ENCODE measurements at regions not wholly inside any gene's neighbourhood (a gene's known extent, or its start where the extent isn't known, plus 50 kb on each side); places are given as distances from the start of the nearest gene placed in this dataset.

- TF ChIP-seq YY1 (IDR thresholded peaks at IDR 0.05; ENCODE audit: extremely low read depth, insufficient replicate concordance, low read depth, low read length) (no peak), CEBPB (IDR thresholded peaks at IDR 0.05; ENCODE audit: low read depth) (no peak), TCF7L2 (IDR thresholded peaks at IDR 0.05; ENCODE audit: borderline replicate concordance, extremely low read depth, insufficient read depth, insufficient read length) (no peak), ZFX (IDR thresholded peaks at IDR 0.05) (no peak), MAX (IDR thresholded peaks at IDR 0.05) (no peak), CBX3 (IDR thresholded peaks at IDR 0.05; ENCODE audit: low read depth) (no peak)
These were observed 578.6 kb upstream of the CA10 start (continued) for GRCh38 chr17:52737071-52737470.

- Histone ChIP-seq H3K79me2 (ENCODE audit: insufficient read depth, low read length) (no peaks in the 10 kb centered on the region), H2AFZ (ENCODE audit: low read depth, low read length, poor library complexity, severe bottlenecking) (no peak overlapping the region), H3K4me2 (ENCODE audit: low read length) (no peak overlapping the region), H3K9me3 (ENCODE audit: control insufficient read depth in 1 of 2, insufficient read depth in 1 of 2, low read depth in 1 of 2, low read length in 2 of 2) (peaks cover 40 to 41% of the 10 kb centered on the region in 2 experiments; a peak in 3 of 4 replicates), H4K20me1 (ENCODE audit: insufficient read depth) (no peaks in the 10 kb centered on the region), H3K27me3 (ENCODE audit: insufficient read depth, low read length) (no peaks in the 10 kb centered on the region), H3K9ac (ENCODE audit: low read length) (no peak overlapping the region), H3K27ac (ENCODE audit: low read depth, low read length) (no peak overlapping the region), H3K9me2 (ENCODE audit: insufficient read depth) (no peaks in the 10 kb centered on the region), H3K4me3 (replicated peaks in 1 of 2; ENCODE audit: low read depth in 1 of 2, low read length in 2 of 2) (no peak overlapping the region), H3K4me1 (ENCODE audit: control insufficient read depth in 1 of 2, insufficient read depth in 2 of 2, low read length in 2 of 2) (no peaks in the 10 kb centered on the region; a peak in 1 of 4 replicates), H3K36me3 (ENCODE audit: control insufficient read depth in 1 of 2, insufficient read depth in 2 of 2, low read length in 2 of 2) (no peaks in the 10 kb centered on the region)
- ChIA-PET RAD21 (ENCODE audit: low non-redundant PET in 1 of 2, low total read pairs in 2 of 2, uncharacterized antibody in 2 of 2, unreplicated experiment in 2 of 2) (no interaction called here), CTCF (no interaction called here), POLR2A (no interaction called here)
- DNase-seq (ENCODE audit: low read depth, low spot score), result no peak
- no peak for ATAC-seq
- intact Hi-C loops (cut with micrococcal nuclease), result no loop called here
- BruUV-seq (replicated peaks), result no TSS peak
- TF ChIP-seq ELF1 (IDR thresholded peaks at IDR 0.05; ENCODE audit: borderline replicate concordance, low read depth), result no peak
- TF ChIP-seq TCF7L2 (IDR thresholded peaks at IDR 0.05; ENCODE audit: borderline replicate concordance, extremely low read depth, insufficient read depth, insufficient read length), result no peak
- TF ChIP-seq ZFX (IDR thresholded peaks at IDR 0.05), result no peak
- no peak for TF ChIP-seq FOSL1 (IDR thresholded peaks at IDR 0.05; ENCODE audit: low read depth)
These were observed 574.3 kb upstream of the CA10 start for GRCh38 chr17:52732841-52733240.

GRCh38 chr17:52724578-52724977 is 566.1 kb upstream of the CA10 start:
- Histone ChIP-seq H3K9ac (ENCODE audit: low read length) (no peak overlapping the region), H3K4me2 (ENCODE audit: low read length) (no peak overlapping the region), H2AFZ (ENCODE audit: low read depth, low read length, poor library complexity, severe bottlenecking) (no peak overlapping the region), H3K9me3 (ENCODE audit: control insufficient read depth in 1 of 2, insufficient read depth in 1 of 2, low read depth in 1 of 2, low read length in 2 of 2) (peaks cover 40 to 65% of the 10 kb centered on the region in 2 experiments; a peak in 2 of 4 replicates), H4K20me1 (ENCODE audit: insufficient read depth) (no peaks in the 10 kb centered on the region), H3K27me3 (ENCODE audit: insufficient read depth, low read length) (no peaks in the 10 kb centered on the region), H3K4me1 (ENCODE audit: control insufficient read depth in 1 of 2, insufficient read depth in 2 of 2, low read length in 2 of 2) (no peaks in the 10 kb centered on the region), H3K9me2 (ENCODE audit: insufficient read depth) (no peaks in the 10 kb centered on the region), H3K27ac (ENCODE audit: low read depth, low read length) (no peak overlapping the region), H3K79me2 (ENCODE audit: insufficient read depth, low read length) (no peaks in the 10 kb centered on the region), H3K4me3 (replicated peaks in 1 of 2; ENCODE audit: low read depth in 1 of 2, low read length in 2 of 2) (no peak overlapping the region), H3K36me3 (ENCODE audit: control insufficient read depth in 1 of 2, insufficient read depth in 2 of 2, low read length in 2 of 2) (no peaks in the 10 kb centered on the region)
- ChIA-PET RAD21 (ENCODE audit: low non-redundant PET in 1 of 2, low total read pairs in 2 of 2, uncharacterized antibody in 2 of 2, unreplicated experiment in 2 of 2) (no interaction called here), POLR2A (no interaction called here), CTCF (no interaction called here)
- no TSS peak for BruUV-seq (replicated peaks)
- no peak for DNase-seq (ENCODE audit: low read depth, low spot score)
- intact Hi-C loops (cut with micrococcal nuclease), result no loop called here
- no peak for ATAC-seq
- TF ChIP-seq ELF1 (IDR thresholded peaks at IDR 0.05; ENCODE audit: borderline replicate concordance, low read depth) (no peak), SIN3A (IDR thresholded peaks at IDR 0.05; ENCODE audit: low read depth) (no peak), ZNF274 (IDR thresholded peaks at IDR 0.05; ENCODE audit: low read depth, low read length) (no peak), POLR2AphosphoS5 (IDR thresholded peaks at IDR 0.05; ENCODE audit: low read depth, low read length) (no peak), ZFX (IDR thresholded peaks at IDR 0.05) (no peak), JUND (IDR thresholded peaks at IDR 0.05) (no peak), CTCF (IDR thresholded peaks at IDR 0.05 in 2 of 3, conservative IDR thresholded peaks at IDR 0.05 in 1 of 3; ENCODE audit: borderline replicate concordance in 1 of 3, insufficient read depth in 1 of 3, low read depth in 2 of 3, low read length in 2 of 3) (no peak), EZH2 (IDR thresholded peaks at IDR 0.05) (no peak), SP1 (IDR thresholded peaks at IDR 0.05; ENCODE audit: low read depth) (no peak), CEBPB (IDR thresholded peaks at IDR 0.05; ENCODE audit: low read depth) (no peak), FOSL1 (IDR thresholded peaks at IDR 0.05; ENCODE audit: low read depth) (no peak), EGR1 (IDR thresholded peaks at IDR 0.05; ENCODE audit: low read depth) (no peak), EZH2phosphoT487 (IDR thresholded peaks at IDR 0.05; ENCODE audit: borderline replicate concordance) (no peak), CBX3 (IDR thresholded peaks at IDR 0.05; ENCODE audit: low read depth) (no peak)

Measured in HCT116 (cell line).